Thyroid gland (tissue), 4 donors: ENCODE measurements at regions not wholly inside any gene's neighbourhood (a gene's known extent, or its start where the extent isn't known, plus 50 kb on each side); places are given as distances from the start of the nearest gene placed in this dataset.
"Not testable (repeated sequence)": the region's sequence is repeated elsewhere in the genome, so short reads cannot be mapped to it uniquely, and the experiment has no call there.

ENCODE experiments used
- DNase-seq, 2 donors: peaks; one replicate each; pipeline ENCODE4 v3.0.0-alpha.2; 2019
- H3K27ac ChIP-seq, 3 donors: fragments of 200-600 bp; sonication (generic); 1 replicate in 2 of 3; 2 replicates in 1 of 3; pipeline ENCODE4 v1.5.1; 2016 to 2019; ENCODE audit warnings: mild to moderate bottlenecking in 1 of 3, moderate library complexity in 1 of 3
- H3K27me3 ChIP-seq: fragments of 200-600 bp; sonication (generic); one replicate; pipeline ENCODE4 v1.5.1; 2019
- H3K36me3 ChIP-seq, 2 donors: fragments of 200-600 bp; sonication (generic); one replicate each; pipeline ENCODE4 v1.5.1; 2016 to 2019
- H3K4me1 ChIP-seq, 2 donors: fragments of 200-600 bp; sonication (generic); one replicate each; pipeline ENCODE4 v1.5.1; 2017 to 2019
- H3K4me3 ChIP-seq, 3 donors: fragments of 200-600 bp; sonication (generic); replicated peaks in 1 of 3; 1 replicate in 2 of 3; 2 replicates in 1 of 3; pipeline ENCODE4 v1.5.1; 2016; ENCODE audit warnings: mild to moderate bottlenecking in 1 of 3
- H3K9me3 ChIP-seq: fragments of 200-600 bp; sonication (generic); one replicate; pipeline ENCODE4 v1.5.1; 2017
- WGBS, 2 donors: methylation state at CpG; one replicate each; pipeline ENCODE4 v1.1.5; 2017; 5-methylcytosine and 5-hydroxymethylcytosine counted together
- intact Hi-C: fragments of 100-400 bp; cut with DNase I; formaldehyde crosslinking; loops from one replicate; pipeline ENCODE4 v1.15.1; 2023

- H3K9me3 ChIP-seq, H3K27me3 ChIP-seq, H3K27ac ChIP-seq, intact Hi-C loops, H3K36me3 ChIP-seq, H3K4me1 ChIP-seq, H3K4me3 ChIP-seq, DNase-seq: not testable (repeated sequence)
- no CpG with 5 or more reads among the region's 2 CpGs for WGBS, 2 donors
These were observed 53.0 kb upstream of the C1QTNF3 start for GRCh38 chr5:34096033-34096432.

GRCh38 chr5:34099891-34100290 lies 56.9 kb upstream of the C1QTNF3 start:
- intact Hi-C loops, H3K4me3 ChIP-seq, H3K27ac ChIP-seq, H3K4me1 ChIP-seq, H3K27me3 ChIP-seq, DNase-seq, H3K9me3 ChIP-seq, H3K36me3 ChIP-seq: not testable (repeated sequence)
- WGBS, 2 donors = 94 to 100% methylated on average over 3 of the region's 3 CpGs

- not testable (repeated sequence) for H3K27me3 ChIP-seq
These were observed 58.6 kb upstream of the C1QTNF3 start for GRCh38 chr5:34101567-34101966.

GRCh38 chr5:34108897-34109296 lies 65.9 kb upstream of the C1QTNF3 start:
- H3K27me3 ChIP-seq, DNase-seq, H3K4me3 ChIP-seq, H3K36me3 ChIP-seq, H3K27ac ChIP-seq, H3K9me3 ChIP-seq, H3K4me1 ChIP-seq, intact Hi-C loops: not testable (repeated sequence)
- WGBS, 2 donors = 100% methylated on average over 1 of the region's 2 CpGs; no CpG with 5 or more reads in 1 of the 2 donors

More at GRCh38 chr5:34101567-34101966, 58.6 kb upstream of the C1QTNF3 start:
- H3K9me3 ChIP-seq, H3K4me1 ChIP-seq, H3K4me3 ChIP-seq, intact Hi-C loops, H3K27ac ChIP-seq, H3K36me3 ChIP-seq, DNase-seq: not testable (repeated sequence)

GRCh38 chr5:34124280-34124679 lies 81.3 kb upstream of the C1QTNF3 start:
- H3K36me3 ChIP-seq, H3K9me3 ChIP-seq, intact Hi-C loops, H3K4me3 ChIP-seq, H3K27me3 ChIP-seq, DNase-seq, H3K4me1 ChIP-seq, H3K27ac ChIP-seq: not testable (repeated sequence)
- 92% methylated on average over 3 of the region's 3 CpGs for WGBS, 2 donors

DNA sequence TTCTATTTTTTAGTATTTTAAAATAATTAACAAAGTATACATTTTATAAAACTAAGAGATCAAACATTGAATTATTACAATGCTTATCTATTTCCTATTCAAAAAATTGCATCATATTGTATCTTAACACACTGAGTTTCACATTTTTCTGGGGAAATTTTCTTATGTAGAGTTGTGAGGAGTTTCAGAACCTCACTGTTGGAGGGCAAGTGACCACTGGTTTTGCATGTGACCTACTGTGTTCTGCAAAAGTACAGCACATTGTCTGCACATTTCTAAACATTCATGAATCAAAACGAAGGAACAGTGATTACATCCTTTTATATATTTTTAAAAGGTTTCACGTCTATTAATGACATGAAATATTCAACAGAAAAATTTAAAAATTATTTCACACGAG lies 82.3 kb upstream of the C1QTNF3 start:
- H3K27ac ChIP-seq, DNase-seq, H3K27me3 ChIP-seq, H3K4me1 ChIP-seq, H3K4me3 ChIP-seq, H3K9me3 ChIP-seq, H3K36me3 ChIP-seq, intact Hi-C loops: not testable (repeated sequence)
- WGBS, 2 donors = 93% methylated on average over 3 of the region's 3 CpGs

- WGBS, 2 donors = 97 to 98% methylated on average over 3 of the region's 3 CpGs
- H3K4me3 ChIP-seq, DNase-seq, intact Hi-C loops, H3K36me3 ChIP-seq, H3K27ac ChIP-seq, H3K27me3 ChIP-seq, H3K4me1 ChIP-seq, H3K9me3 ChIP-seq: not testable (repeated sequence)
These were observed 83.7 kb upstream of the C1QTNF3 start for GRCh38 chr5:34126741-34127140.

GRCh38 chr5:34127818-34128217 lies 84.8 kb upstream of the C1QTNF3 start:
- H3K4me3 ChIP-seq, DNase-seq, H3K36me3 ChIP-seq, H3K27me3 ChIP-seq, H3K4me1 ChIP-seq, H3K27ac ChIP-seq, H3K9me3 ChIP-seq, intact Hi-C loops: not testable (repeated sequence)
- WGBS, 2 donors = 96 to 100% methylated on average over 3 of the region's 3 CpGs

DNA sequence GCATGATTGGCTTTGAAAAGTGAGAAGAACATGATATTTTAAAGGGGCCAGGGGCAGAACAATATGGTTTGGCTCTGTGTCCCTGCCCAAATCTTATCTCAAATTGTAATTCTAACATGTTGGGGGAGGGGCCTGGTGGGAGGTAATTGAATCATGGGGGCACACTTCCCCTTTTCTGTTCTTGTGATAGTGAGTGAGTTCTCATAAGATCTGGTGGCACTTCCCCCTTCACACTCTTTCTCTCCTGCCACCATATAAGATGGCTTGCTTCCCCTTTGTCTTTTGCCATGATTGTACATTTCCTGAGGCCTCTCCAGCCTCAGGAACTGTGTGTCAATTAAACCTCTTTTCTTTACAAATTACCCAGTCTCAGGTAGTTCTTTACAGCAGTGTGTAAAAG lies 85.9 kb upstream of the C1QTNF3 start:
- H3K27ac ChIP-seq, H3K4me3 ChIP-seq, intact Hi-C loops, H3K9me3 ChIP-seq, DNase-seq, H3K4me1 ChIP-seq, H3K27me3 ChIP-seq, H3K36me3 ChIP-seq: not testable (repeated sequence)

DNA sequence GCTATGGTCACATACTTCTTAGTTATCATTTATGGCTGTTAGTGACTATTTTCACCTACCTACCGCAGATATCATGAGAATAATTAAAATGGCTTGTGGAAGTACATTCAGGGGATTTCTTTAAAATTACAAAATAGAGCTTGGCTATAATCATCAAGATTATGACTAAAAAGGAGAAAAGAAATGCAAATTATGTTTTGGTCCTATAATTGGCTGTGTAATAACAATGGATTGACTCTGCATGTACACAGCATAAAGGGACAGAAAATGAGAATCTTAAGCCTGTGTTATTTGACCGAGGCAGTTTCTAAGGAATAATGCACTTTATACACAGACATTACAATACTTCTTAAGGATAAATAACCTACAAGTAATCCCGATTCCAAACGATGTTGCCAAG lies 112.0 kb upstream of the C1QTNF3 start:
- 89 to 90% methylated on average over 3 to 4 of the region's 4 CpGs for WGBS, 2 donors
- intact Hi-C loops = not testable (repeated sequence)

DNA sequence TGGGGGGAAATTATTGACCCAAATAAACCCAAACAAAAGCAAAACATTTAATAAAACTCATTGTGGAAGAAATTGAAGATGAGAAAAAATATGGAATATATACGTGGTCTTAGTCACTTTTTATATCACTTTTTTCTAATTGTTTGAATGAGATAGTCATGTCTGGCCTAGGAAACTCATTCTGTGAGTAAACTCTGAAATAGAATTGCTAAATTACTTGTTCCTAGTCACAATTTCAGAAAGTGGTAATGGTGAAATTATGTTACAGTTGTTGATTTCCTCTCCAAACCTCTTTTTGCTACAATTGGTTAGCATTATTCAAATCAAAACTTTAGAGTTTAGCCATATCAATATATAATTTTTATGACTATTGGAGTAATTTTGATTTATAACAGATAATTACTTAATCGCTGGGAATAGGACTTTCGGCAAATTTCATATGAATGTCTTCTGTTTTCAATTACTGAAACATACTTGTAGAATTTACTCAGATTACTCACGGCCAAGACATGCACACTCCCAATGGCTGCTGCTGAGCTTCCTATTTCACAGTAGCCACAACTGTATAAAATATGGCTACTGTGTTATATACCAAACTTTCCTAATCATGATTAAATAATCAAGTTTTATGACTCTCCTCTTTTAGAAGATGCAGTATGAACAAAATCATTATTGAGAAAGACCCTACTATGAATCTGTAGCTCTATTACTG lies 113.8 kb upstream of the C1QTNF3 start:
- DNase-seq, H3K9me3 ChIP-seq, H3K27ac ChIP-seq, H3K36me3 ChIP-seq, H3K4me1 ChIP-seq, H3K4me3 ChIP-seq, intact Hi-C loops, H3K27me3 ChIP-seq: not testable (repeated sequence)
- WGBS, 2 donors = 80 to 94% methylated on average over 4 of the region's 4 CpGs

More for the DNA sequence above, 112.0 kb upstream of the C1QTNF3 start:
- not testable (repeated sequence) for H3K27me3 ChIP-seq, H3K9me3 ChIP-seq, H3K27ac ChIP-seq, H3K4me3 ChIP-seq, DNase-seq, H3K36me3 ChIP-seq, H3K4me1 ChIP-seq

DNA sequence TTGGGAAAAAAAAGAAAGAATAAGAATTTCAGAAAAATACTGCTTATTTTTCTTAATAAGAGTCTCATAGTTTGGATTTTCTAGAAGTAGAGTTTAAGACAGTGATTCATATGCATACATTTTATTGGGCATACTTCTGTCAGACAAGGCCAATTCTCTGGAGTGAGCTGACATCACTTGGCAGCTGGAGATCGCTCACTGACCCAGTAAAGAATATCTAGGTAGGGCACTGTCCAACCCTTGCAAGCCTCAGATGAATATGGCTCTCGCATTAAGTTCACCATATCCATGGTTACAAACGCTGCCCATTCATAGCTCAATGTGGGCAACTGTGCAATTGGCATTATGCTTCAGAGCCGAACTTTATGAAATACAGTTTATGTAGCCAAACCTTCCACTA lies 117.9 kb upstream of the C1QTNF3 start:
- DNase-seq, H3K4me3 ChIP-seq, H3K36me3 ChIP-seq, H3K27ac ChIP-seq, H3K4me1 ChIP-seq, intact Hi-C loops, H3K27me3 ChIP-seq, H3K9me3 ChIP-seq: not testable (repeated sequence)
- 92 to 96% methylated on average over 4 of the region's 4 CpGs for WGBS, 2 donors

- H3K27ac ChIP-seq, intact Hi-C loops, H3K4me1 ChIP-seq, H3K36me3 ChIP-seq, H3K9me3 ChIP-seq, H3K27me3 ChIP-seq, H3K4me3 ChIP-seq, DNase-seq: not testable (repeated sequence)
These were observed 128.4 kb upstream of the C1QTNF3 start for GRCh38 chr5:34171398-34171797.
